ENCODE measurements at regions not wholly inside any gene's neighbourhood (a gene's known extent, or its start where the extent isn't known, plus 50 kb on each side); places are given as distances from the start of the nearest gene placed in this dataset.

DNA sequence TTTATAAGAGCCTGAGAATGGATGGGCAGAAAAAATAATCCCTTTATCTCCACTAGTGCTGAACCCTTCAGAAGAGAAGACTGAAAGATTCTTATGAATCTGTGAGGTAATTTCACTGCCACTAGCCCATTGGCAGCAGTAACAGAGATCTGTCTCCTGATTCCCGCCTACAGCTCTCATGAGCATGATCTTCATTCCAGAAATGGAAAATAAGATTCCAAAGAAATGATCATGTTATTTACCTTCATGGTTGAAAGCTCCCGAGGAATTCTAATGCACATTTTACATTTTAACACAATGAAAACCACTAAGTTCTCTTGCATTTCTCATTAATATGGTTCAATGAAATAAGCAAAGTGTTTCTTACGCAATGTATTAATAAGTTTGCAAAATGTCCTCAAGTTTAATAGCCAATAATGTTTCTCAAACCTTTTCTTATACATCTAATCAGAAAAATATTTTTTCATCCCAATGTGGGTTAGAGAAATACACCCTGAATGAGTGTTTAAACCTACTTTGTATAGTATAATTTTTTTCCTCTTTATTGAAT is 905.6 kb downstream of the TMEM182 start:
- Histone ChIP-seq H3K36me3 (ENCODE audit: low read depth, missing control alignments) (no peaks in the 10 kb centered on the region), H3K4me3 (no peak overlapping the region), H3K27me3 (no peaks in the 10 kb centered on the region), H3K4me1 (no peaks in the 10 kb centered on the region), H3K27ac (no peak overlapping the region), H3K9me3 (no peaks in the 10 kb centered on the region)
- no peak for DNase-seq
- intact Hi-C loops (cut with DNase I; ENCODE audit: low total_unique reads): no loop called here
- no peak for TF ChIP-seq POLR2A (IDR thresholded peaks at IDR 0.05)
- TF ChIP-seq, protein P1, sequence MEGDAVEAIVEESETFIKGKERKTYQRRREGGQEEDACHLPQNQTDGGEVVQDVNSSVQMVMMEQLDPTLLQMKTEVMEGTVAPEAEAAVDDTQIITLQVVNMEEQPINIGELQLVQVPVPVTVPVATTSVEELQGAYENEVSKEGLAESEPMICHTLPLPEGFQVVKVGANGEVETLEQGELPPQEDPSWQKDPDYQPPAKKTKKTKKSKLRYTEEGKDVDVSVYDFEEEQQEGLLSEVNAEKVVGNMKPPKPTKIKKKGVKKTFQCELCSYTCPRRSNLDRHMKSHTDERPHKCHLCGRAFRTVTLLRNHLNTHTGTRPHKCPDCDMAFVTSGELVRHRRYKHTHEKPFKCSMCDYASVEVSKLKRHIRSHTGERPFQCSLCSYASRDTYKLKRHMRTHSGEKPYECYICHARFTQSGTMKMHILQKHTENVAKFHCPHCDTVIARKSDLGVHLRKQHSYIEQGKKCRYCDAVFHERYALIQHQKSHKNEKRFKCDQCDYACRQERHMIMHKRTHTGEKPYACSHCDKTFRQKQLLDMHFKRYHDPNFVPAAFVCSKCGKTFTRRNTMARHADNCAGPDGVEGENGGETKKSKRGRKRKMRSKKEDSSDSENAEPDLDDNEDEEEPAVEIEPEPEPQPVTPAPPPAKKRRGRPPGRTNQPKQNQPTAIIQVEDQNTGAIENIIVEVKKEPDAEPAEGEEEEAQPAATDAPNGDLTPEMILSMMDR (IDR thresholded peaks at IDR 0.05): no peak
- 85 to 90% methylated on average over 3 of the region's 3 CpGs for WGBS, 2 donors

DNA sequence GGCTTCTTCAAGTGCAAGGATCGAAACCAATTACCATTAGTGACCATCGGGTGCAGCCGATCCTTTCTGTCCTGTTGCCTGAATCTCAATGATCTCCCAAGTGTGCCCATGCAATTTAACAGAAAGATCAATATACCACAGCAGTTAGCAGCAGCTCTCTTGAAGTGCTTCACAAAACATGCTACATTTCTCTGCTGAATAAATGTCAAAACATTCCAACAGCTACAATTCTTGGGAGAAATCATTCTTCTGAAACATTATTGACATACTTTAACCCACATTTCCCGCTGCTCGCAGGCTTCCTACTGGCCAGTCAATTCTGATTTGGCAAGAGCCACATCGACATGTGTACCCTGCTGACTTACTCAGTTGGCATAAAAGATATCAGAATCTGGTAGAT is 907.7 kb downstream of the TMEM182 start:
- WGBS, 2 donors: 80 to 85% methylated on average over 6 of the region's 6 CpGs
- DNase-seq: no peak
- no peak overlapping the region for H3K4me3 ChIP-seq
- TF ChIP-seq, protein P1 (IDR thresholded peaks at IDR 0.05): no peak
- no peak for TF ChIP-seq POLR2A (IDR thresholded peaks at IDR 0.05)
- H3K9me3 ChIP-seq: no peaks in the 10 kb centered on the region
- H3K36me3 ChIP-seq (ENCODE audit: low read depth, missing control alignments): no peaks in the 10 kb centered on the region
- intact Hi-C loops (cut with DNase I; ENCODE audit: low total_unique reads): no loop called here
- no peaks in the 10 kb centered on the region for H3K4me1 ChIP-seq
- no peak overlapping the region for H3K27ac ChIP-seq
- H3K27me3 ChIP-seq: no peaks in the 10 kb centered on the region

Small RNA genes lying in the stretch of these regions (small RNA-seq; reads per million reads assigned to genes)
- gene AC010881.1: 0 reads per million in 2 donors
- 0 reads per million in 2 donors for gene AC018880.2

Measured in testis (tissue), 2 donors.